Kidney tubule cell (primary cell): ENCODE measurements at regions not wholly inside any gene's neighbourhood (a gene's known extent, or its start where the extent isn't known, plus 50 kb on each side); places are given as distances from the start of the nearest gene placed in this dataset.

Experiments used
- DNase-seq: peaks from one replicate; pipeline ENCODE4 v3.0.0-alpha.2; 2018; ENCODE audit warnings: low spot score

DNA sequence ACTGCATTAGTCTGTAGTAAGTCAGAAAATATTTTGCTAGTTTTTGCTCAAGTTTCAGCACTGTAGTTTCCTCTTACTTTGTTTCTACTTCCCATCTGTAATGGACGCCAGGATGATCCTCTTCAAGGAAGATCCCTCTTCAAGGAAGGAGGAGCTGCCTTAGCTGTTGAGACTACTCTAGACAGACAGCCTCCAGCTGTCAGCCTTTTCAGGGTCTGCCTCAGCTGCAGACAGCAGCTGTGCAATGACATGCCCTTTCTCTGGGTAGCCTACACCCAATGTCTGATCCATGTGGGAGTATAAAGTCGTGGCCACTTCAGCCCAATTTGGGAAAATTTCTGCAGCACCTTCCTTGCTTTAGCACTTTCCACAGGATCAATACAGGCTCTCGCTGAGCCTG is 281.0 kb upstream of the MAOA start:
- no peak for DNase-seq

DNA sequence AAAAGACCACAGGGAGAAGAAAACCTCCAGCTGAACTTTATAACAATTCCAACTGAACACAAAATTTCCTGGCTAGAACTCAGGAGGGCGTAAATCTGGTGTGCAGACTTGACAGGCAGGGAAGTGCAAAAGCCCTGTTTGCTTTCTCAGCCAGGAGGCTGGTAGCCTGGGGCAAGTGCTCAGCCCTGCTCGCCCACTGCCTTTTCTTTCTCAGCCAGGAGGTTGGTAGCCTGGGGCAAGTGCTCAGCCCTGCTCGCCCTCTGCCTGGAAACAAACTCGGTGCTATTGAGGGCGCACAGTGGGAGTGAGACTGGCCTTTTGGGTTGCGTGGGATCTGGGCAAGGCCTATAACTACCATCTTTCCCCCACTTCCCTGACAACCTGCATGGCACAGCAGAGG is 275.4 kb upstream of the MAOA start:
- no peak for DNase-seq

DNA sequence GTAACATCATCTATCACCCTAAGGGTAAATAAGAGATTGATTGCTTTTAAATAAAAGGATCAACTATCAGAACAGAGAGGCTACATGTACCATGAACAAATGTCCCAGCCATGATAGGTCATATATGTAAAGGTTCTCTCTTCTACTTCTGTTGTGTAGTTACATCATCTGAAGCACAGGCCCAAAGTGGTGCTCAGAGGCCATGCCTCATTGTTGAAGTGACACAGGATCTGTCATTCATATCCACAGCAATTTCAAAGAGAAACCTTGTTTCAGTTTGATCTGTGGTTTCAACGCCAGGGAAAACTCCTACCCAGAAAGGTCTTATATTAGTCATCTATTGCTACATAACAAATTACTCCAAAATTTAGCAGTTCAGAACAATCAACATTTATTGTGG is 269.2 kb upstream of the MAOA start:
- no peak for DNase-seq

GRCh38 chrX:43405191-43405590 is 250.9 kb upstream of the MAOA start:
- no peak for DNase-seq

DNA sequence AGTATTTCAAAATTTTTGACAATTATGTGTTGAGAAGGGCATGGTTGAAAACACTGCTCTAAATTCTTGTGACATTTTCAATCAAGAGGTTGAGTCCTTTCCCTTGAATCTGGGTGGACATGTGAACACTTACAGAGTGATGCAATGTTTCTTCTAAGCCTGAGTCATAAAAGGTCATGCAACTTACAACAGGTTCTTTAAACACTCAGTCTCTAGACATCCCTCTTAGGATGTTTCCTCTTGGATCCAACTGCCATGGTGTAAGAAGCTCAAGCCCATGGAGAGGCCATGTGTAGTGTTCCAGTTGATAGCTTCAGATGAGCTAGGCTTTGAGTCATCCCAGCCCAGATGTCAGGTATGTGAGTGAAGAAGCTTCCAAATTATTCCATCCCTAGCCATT is 232.2 kb upstream of the MAOA start:
- DNase-seq = peak; percentile 90

GRCh38 chrX:43436517-43436916 is 219.6 kb upstream of the MAOA start:
- DNase-seq = no peak

DNA sequence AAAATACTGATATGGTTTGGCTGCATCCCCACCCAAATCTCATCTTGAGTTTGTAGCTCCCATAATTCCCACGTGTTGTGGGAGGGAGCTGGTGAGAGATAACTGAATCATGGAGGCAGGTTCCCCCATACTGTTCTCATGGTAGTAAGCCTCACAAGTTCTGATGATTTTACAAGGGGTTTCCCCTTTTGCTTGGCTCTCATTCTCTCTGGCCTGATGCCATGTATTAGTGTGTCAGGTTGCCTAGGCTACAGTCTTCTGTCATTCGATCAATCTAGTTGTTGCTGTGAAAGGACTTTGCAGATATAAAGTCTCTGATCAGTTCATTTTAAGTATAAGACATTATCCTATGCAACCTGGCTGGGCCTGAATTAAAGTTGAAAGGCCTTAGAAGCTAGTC is 209.3 kb upstream of the MAOA start:
- peak; percentile 65 for DNase-seq

DNA sequence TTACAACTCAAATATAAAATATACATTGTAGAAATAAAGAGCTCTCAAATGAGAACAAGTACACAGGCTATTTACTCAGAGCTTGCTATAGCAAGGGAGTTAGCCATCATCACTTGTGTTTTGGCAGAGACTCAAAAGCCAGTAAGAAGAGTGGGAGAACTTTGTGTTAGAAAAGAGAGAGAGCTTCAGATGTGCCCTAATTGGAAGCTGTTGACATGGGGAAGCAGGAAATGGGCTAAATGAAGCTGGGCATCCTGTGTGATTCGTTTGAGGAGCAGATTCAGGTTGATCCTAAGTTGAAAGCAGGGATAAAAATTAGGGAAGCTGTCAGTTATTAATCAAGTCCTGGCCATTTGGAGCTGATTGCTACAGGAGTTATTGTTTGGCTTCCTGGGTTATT is 207.4 kb upstream of the MAOA start:
- peak; percentile 65 for DNase-seq

DNA sequence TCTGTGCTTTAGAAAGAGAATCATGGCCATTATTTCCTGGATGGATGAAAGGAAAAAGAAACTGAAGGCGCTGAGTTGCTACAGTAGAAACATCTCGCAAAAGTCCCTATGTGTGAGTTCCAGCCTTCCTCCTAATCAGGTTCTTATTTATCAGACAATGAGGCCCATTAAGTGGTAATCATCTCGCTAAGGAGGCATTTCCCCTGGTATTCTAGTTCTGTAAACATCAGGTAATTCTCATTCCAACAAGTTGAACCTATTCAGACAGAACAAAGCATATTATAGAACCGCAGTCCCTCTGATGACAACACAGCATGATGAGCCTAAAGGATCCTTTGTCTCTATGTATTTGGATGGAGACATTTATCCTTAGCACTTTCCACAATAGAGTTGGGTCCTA is 205.7 kb upstream of the MAOA start:
- no peak for DNase-seq

DNA sequence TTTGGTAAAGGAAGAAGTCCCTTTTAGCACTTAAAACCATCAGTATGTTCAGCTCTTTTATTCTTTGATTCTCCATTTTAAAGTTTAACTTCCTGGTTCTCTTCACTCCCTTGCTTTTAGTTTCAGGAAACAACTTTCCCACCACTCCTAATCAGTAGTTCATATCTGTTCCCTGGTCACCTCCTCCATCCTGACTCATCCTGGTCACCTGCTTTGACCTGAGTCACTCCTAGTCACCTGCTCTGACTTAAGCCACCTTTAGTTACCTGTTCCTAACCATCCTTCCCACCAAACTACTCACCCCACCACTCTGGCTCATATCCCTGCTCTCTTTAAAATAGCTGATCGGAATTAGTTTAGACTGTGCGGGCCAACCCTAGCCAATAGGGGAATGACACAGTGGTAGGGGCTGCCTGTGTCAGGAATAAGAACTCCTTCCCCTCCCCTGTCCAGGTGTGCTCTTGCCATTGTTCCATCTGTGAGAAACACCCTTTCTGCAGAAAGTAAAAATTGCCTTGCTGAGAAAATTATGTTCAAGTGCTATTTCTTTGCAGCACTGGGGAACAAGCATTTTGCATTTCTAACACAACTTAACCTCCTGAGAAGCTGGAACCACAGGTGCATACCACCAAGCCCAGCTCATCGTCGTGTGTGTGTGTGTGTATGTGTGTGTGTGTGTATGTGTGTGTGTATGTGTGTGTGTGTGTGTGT is 204.0 kb upstream of the MAOA start:
- DNase-seq = peak; percentile 13

DNA sequence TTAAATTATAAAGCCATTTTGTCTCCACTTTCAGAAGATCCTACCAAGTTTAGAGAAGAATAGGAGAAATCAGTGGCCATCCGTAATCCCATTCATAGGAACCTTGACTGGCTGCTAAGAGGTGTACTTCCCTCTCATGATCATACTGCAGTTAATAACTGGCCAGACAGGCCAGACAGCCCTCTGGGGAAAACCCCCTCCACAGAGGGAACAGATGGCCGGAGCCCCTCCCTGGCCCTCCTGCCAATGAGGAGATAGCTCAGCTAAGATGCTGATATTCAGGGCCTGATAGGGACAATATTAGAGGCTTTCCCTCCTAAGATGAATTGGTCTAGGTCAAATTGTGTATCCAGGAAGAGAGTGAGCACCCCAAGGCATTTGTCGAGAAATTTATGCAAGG is 200.0 kb upstream of the MAOA start:
- DNase-seq = no peak

DNA sequence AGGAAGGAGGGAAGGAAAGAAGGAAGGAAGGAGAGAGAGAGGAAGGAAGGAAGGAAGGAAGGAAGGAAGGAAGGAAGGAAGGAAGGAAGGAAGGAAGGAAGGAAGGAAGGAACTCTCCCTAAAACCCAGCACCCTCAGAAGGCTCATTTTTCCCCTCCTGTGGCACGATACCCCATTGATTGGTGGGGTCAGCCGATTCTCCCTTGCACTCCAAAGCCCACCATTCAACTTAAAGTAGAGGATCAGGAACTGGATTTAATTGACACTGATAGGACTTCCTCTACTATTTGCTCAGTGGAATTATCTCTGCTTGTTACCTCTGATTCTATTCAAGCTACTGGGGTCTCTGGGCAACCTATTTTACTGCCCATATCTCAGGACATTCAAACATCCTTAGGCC is 199.2 kb upstream of the MAOA start:
- no peak for DNase-seq

GRCh38 chrX:43467608-43468234 is 188.4 kb upstream of the MAOA start:
- no peak for DNase-seq

GRCh38 chrX:43469391-43470054 is 186.6 kb upstream of the MAOA start:
- DNase-seq = peak; percentile 49

GRCh38 chrX:43474321-43474720 is 181.8 kb upstream of the MAOA start:
- peak; percentile 81 for DNase-seq

- no peak for DNase-seq
These were observed 177.0 kb upstream of the MAOA start for GRCh38 chrX:43479070-43479469.

GRCh38 chrX:43479850-43480249 is 176.2 kb upstream of the MAOA start:
- no peak for DNase-seq

- DNase-seq = no peak
These were observed 174.5 kb upstream of the MAOA start for GRCh38 chrX:43481576-43481975.

DNA sequence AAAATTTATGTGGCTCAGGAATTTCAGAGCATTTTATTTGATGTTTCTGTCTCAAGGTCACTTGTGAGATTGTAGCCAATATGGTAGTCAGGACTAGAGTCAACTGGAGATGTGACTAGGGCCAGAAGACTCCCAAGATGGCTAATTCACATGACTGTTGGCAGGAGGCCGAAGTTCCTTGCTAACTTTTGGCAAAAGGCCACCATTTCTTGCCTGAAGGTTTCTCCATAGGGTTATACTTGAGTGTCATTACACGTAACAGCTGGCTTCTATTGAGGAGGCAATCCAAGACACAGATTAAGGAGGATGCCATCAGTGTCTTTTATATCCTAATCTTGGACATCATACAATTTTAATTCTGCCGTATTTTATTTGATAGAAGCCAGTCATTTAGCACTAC is 162.3 kb upstream of the MAOA start:
- no peak for DNase-seq

DNA sequence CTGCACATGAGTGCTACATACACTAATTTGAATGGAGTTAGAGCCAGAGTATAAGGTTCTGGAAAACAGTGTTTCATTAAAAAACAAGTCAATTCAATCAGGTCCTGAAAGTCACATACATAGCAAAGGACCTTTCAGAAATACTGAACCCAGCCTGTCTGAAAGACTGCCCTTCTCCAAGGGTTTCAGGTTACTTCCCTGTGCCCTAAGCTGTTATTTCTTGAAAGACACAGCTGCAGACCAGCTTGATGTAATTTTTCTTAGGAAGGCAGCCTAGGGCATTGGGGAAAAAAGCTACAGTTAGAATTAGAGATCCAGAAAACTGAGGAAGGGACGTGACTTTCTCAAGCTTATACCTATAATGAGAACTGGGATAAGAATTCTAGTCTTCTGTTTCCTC is 155.9 kb upstream of the MAOA start:
- no peak for DNase-seq

- no peak for DNase-seq
These were observed 155.0 kb upstream of the MAOA start for GRCh38 chrX:43500996-43501694.

GRCh38 chrX:43504394-43504793 is 151.7 kb upstream of the MAOA start:
- peak; percentile 11 for DNase-seq

- peak; percentile 34 for DNase-seq
These were observed 150.3 kb upstream of the MAOA start for GRCh38 chrX:43505769-43506168.
